Central memory CD4-positive, alpha-beta T cell (primary cell): ENCODE measurements at regions not wholly inside any gene's neighbourhood (a gene's known extent, or its start where the extent isn't known, plus 50 kb on each side); places are given as distances from the start of the nearest gene placed in this dataset.

ENCODE experiments used
- DNase-seq: peaks from one replicate; pipeline ENCODE4 v3.0.0; 2022

- DNase-seq: no peak
Measured at GRCh38 chr2:122843503-122843902, 1088.1 kb downstream of the TSN start.

- DNase-seq: no peak
Measured at GRCh38 chr2:122851161-122851560, 1095.7 kb downstream of the TSN start.

GRCh38 chr2:122851972-122852531, 1096.6 kb downstream of the TSN start:
- DNase-seq: no peak

- DNase-seq: no peak
Measured at GRCh38 chr2:122856696-122857095, 1101.2 kb downstream of the TSN start.

- no peak for DNase-seq
Measured at GRCh38 chr2:122858075-122858702, 1102.7 kb downstream of the TSN start.

GRCh38 chr2:122858813-122859212, 1103.4 kb downstream of the TSN start:
- DNase-seq: no peak

- no peak for DNase-seq
Measured at GRCh38 chr2:122859260-122859659, 1103.8 kb downstream of the TSN start.

GRCh38 chr2:122863532-122863931, 1108.1 kb downstream of the TSN start:
- DNase-seq: no peak

GRCh38 chr2:122864728-122865127, 1109.3 kb downstream of the TSN start:
- DNase-seq: no peak

GRCh38 chr2:122866095-122866494, 1110.6 kb downstream of the TSN start:
- no peak for DNase-seq

- DNase-seq: no peak
Measured at GRCh38 chr2:122867941-122868340, 1112.5 kb downstream of the TSN start.

GRCh38 chr2:122868646-122869275, 1113.3 kb downstream of the TSN start:
- DNase-seq: no peak

GRCh38 chr2:122873951-122874350, 1118.5 kb downstream of the TSN start:
- DNase-seq: no peak

GRCh38 chr2:122875091-122875865, 1119.8 kb downstream of the TSN start:
- no peak for DNase-seq

- no peak for DNase-seq
Measured at GRCh38 chr2:122883849-122884248, 1128.4 kb downstream of the TSN start.

- DNase-seq: no peak
Measured at GRCh38 chr2:122884889-122885288, 1129.4 kb downstream of the TSN start.

- no peak for DNase-seq
Measured at GRCh38 chr2:122885436-122885835, 1130.0 kb downstream of the TSN start.

GRCh38 chr2:122886479-122887145, 1131.2 kb downstream of the TSN start:
- no peak for DNase-seq

GRCh38 chr2:122899614-122900013, 1125.5 kb upstream of the CNTNAP5 start:
- DNase-seq: no peak

- no peak for DNase-seq
Measured at GRCh38 chr2:122905431-122905830, 1119.7 kb upstream of the CNTNAP5 start.

- no peak for DNase-seq
Measured at GRCh38 chr2:122908159-122908558, 1116.9 kb upstream of the CNTNAP5 start.

GRCh38 chr2:122927197-122927596, 1097.9 kb upstream of the CNTNAP5 start:
- DNase-seq: no peak
